ENCODE measurements at regions not wholly inside any gene's neighbourhood (a gene's known extent, or its start where the extent isn't known, plus 50 kb on each side); places are given as distances from the start of the nearest gene placed in this dataset.

GRCh38 chr14:61132336-61132735 lies 148.8 kb downstream of the TMEM30B start:
- H3K36me3 ChIP-seq (ENCODE audit: insufficient read depth), result no peaks in the 10 kb centered on the region
- Mint-ChIP-seq H3K27me3 (ENCODE audit: insufficient read depth, low read depth, poor library complexity) (peaks cover 6% of the 10 kb centered on the region), H3K36me3 (ENCODE audit: low read depth) (peaks cover 25% of the 10 kb centered on the region), H3K4me1 (peaks cover 13% of the 10 kb centered on the region), H3K27ac (no peak overlapping the region), H3K4me3 (no peak overlapping the region), H3K9me3 (peaks cover 27% of the 10 kb centered on the region)
- no peak overlapping the region for H3K27ac ChIP-seq (ENCODE audit: low read depth)
- H3K4me2 ChIP-seq, result no peak overlapping the region
- peaks cover 6% of the 10 kb centered on the region; the same call in 1 of the 2 replicates for H3K9me2 ChIP-seq (ENCODE audit: insufficient read depth)
- H4K20me1 ChIP-seq (replicated peaks; ENCODE audit: insufficient read depth), result no peaks in the 10 kb centered on the region
- peak overlapping the region; percentile 84; the same call in 1 of the 2 replicates for H2AFZ ChIP-seq
- ATAC-seq, result no peak
- H3K4me3 ChIP-seq, result no peak overlapping the region
- H3K4me1 ChIP-seq (ENCODE audit: insufficient read depth), result peaks cover 11% of the 10 kb centered on the region; the same call in 1 of the 2 replicates
- H3K27me3 ChIP-seq (ENCODE audit: insufficient read depth), result no peaks in the 10 kb centered on the region
- H3K79me2 ChIP-seq (replicated peaks; ENCODE audit: insufficient read depth), result no peaks in the 10 kb centered on the region
- no peak for DNase-seq (ENCODE audit: low spot score)
- no peaks in the 10 kb centered on the region for H3F3A ChIP-seq (replicated peaks; ENCODE audit: low read depth)
- TF ChIP-seq REST (IDR thresholded peaks at IDR 0.05; ENCODE audit: unreplicated experiment) (no peak), EZH2phosphoT487 (IDR thresholded peaks at IDR 0.05; ENCODE audit: unreplicated experiment) (no peak), ZNF114 (CRISPR knock-in tag; IDR thresholded peaks at IDR 0.05) (no peak), STAT1 (IDR thresholded peaks at IDR 0.05; ENCODE audit: unreplicated experiment) (no peak)

- H4K20me1 ChIP-seq (replicated peaks; ENCODE audit: insufficient read depth), result no peaks in the 10 kb centered on the region
- H3K36me3 Mint-ChIP-seq (ENCODE audit: low read depth), result peaks cover 8% of the 10 kb centered on the region
These were observed 149.6 kb downstream of the SLC38A6 start for GRCh38 chr14:61130512-61131260.

GRCh38 chr14:61129168-61129745 lies 148.2 kb downstream of the SLC38A6 start:
- Histone ChIP-seq H3K36me3 (ENCODE audit: insufficient read depth) (no peaks in the 10 kb centered on the region), H3F3A (replicated peaks; ENCODE audit: low read depth) (no peaks in the 10 kb centered on the region), H3K4me2 (no peak overlapping the region), H4K20me1 (replicated peaks; ENCODE audit: insufficient read depth) (no peaks in the 10 kb centered on the region), H3K79me2 (replicated peaks; ENCODE audit: insufficient read depth) (no peaks in the 10 kb centered on the region), H2AFZ (no peak overlapping the region), H3K27me3 (ENCODE audit: insufficient read depth) (no peaks in the 10 kb centered on the region), H3K27ac (ENCODE audit: low read depth) (no peak overlapping the region), H3K4me1 (ENCODE audit: insufficient read depth) (peaks cover 11% of the 10 kb centered on the region; the same call in 1 of the 2 replicates), H3K4me3 (no peak overlapping the region), H3K9me2 (ENCODE audit: insufficient read depth) (peaks cover 6% of the 10 kb centered on the region; the same call in 1 of the 2 replicates)
- peaks cover 26% of the 10 kb centered on the region for H3K4me1 Mint-ChIP-seq
- peaks cover 6% of the 10 kb centered on the region for H3K27me3 Mint-ChIP-seq (ENCODE audit: insufficient read depth, low read depth, poor library complexity)
- no peak overlapping the region for H3K4me3 Mint-ChIP-seq
- H3K36me3 Mint-ChIP-seq (ENCODE audit: low read depth), result no peaks in the 10 kb centered on the region; the same call in 2 of the 3 replicates
- H3K27ac Mint-ChIP-seq, result no peak overlapping the region
- no peak for DNase-seq (ENCODE audit: low spot score)
- H3K9me3 Mint-ChIP-seq, result no peaks in the 10 kb centered on the region; the same call in 2 of the 3 replicates
- no peak for ATAC-seq
- no peak for TF ChIP-seq ZNF331 (CRISPR knock-in tag; IDR thresholded peaks at IDR 0.05; ENCODE audit: low read depth)
- no peak for TF ChIP-seq STAT1 (IDR thresholded peaks at IDR 0.05; ENCODE audit: unreplicated experiment)
- TF ChIP-seq ZNF114 (CRISPR knock-in tag; IDR thresholded peaks at IDR 0.05), result no peak
- TF ChIP-seq CREB1 (CRISPR knock-in tag; IDR thresholded peaks at IDR 0.05; ENCODE audit: low read depth), result no peak

More at GRCh38 chr14:61130512-61131260, 149.6 kb downstream of the SLC38A6 start:
- H3K4me3 ChIP-seq, result no peak overlapping the region
- peaks cover 6% of the 10 kb centered on the region for H3K27me3 Mint-ChIP-seq (ENCODE audit: insufficient read depth, low read depth, poor library complexity)
- H3K27ac ChIP-seq (ENCODE audit: low read depth), result no peak overlapping the region
- no peak for TF ChIP-seq ZNF114 (CRISPR knock-in tag; IDR thresholded peaks at IDR 0.05)
- H3K4me2 ChIP-seq, result no peak overlapping the region
- H3K9me3 Mint-ChIP-seq, result peaks cover 11% of the 10 kb centered on the region
- no peaks in the 10 kb centered on the region for H3K36me3 ChIP-seq (ENCODE audit: insufficient read depth)
- peaks cover 6% of the 10 kb centered on the region; the same call in 1 of the 2 replicates for H3K9me2 ChIP-seq (ENCODE audit: insufficient read depth)
- no peak overlapping the region for H2AFZ ChIP-seq
- peaks cover 11% of the 10 kb centered on the region; the same call in 1 of the 2 replicates for H3K4me1 ChIP-seq (ENCODE audit: insufficient read depth)
- H3F3A ChIP-seq (replicated peaks; ENCODE audit: low read depth), result no peaks in the 10 kb centered on the region
- H3K79me2 ChIP-seq (replicated peaks; ENCODE audit: insufficient read depth), result no peaks in the 10 kb centered on the region
- no peaks in the 10 kb centered on the region for H3K27me3 ChIP-seq (ENCODE audit: insufficient read depth)
- DNase-seq (ENCODE audit: low spot score), result no peak
- peaks cover 26% of the 10 kb centered on the region for H3K4me1 Mint-ChIP-seq
- ATAC-seq, result no peak
- H3K4me3 Mint-ChIP-seq, result no peak overlapping the region
- no peak overlapping the region for H3K27ac Mint-ChIP-seq

Measured in GM23338 (cell line).